GM19438 (cell line): ENCODE measurements at regions not wholly inside any gene's neighbourhood (a gene's known extent, or its start where the extent isn't known, plus 50 kb on each side); places are given as distances from the start of the nearest gene placed in this dataset.
"Not testable (repeated sequence)": the region's sequence is repeated elsewhere in the genome, so short reads cannot be mapped to it uniquely, and the experiment has no call there.

Experiments used
- ATAC-seq: cut with Tn5 transposase; IDR thresholded peaks from one replicate; pipeline ENCODE4 v1.9.1; 2021; ENCODE audit warnings: low read depth; ENCODE audit not compliant: unreplicated experiment

- ATAC-seq = no peak
These were observed 49.9 kb downstream of the ILRUN start for GRCh38 chr6:34646714-34647113.

- no peak for ATAC-seq
These were observed 50.9 kb downstream of the ILRUN start for GRCh38 chr6:34645627-34646026.

GRCh38 chr6:34644716-34645115, 51.9 kb downstream of the ILRUN start:
- no peak for ATAC-seq

GRCh38 chr6:34642427-34642826, 54.1 kb downstream of the ILRUN start:
- no peak for ATAC-seq

GRCh38 chr6:34640074-34640849, 56.3 kb downstream of the ILRUN start:
- ATAC-seq = not testable (repeated sequence)

GRCh38 chr6:34638834-34639736, 57.5 kb downstream of the ILRUN start:
- peak; percentile 60 for ATAC-seq

GRCh38 chr6:34633785-34634184, 62.8 kb downstream of the ILRUN start:
- ATAC-seq = no peak

GRCh38 chr6:34633256-34633655, 63.3 kb downstream of the ILRUN start:
- ATAC-seq = no peak

GRCh38 chr6:34630040-34630439, 66.5 kb downstream of the ILRUN start:
- ATAC-seq = no peak

- ATAC-seq = no peak
These were observed 69.3 kb downstream of the ILRUN start for GRCh38 chr6:34627296-34627695.

- no peak for ATAC-seq
These were observed 62.5 kb upstream of the SPDEF start for GRCh38 chr6:34618430-34619182.

- no peak for ATAC-seq
These were observed 61.1 kb upstream of the SPDEF start for GRCh38 chr6:34617231-34617630.

- no peak for ATAC-seq
These were observed 60.1 kb upstream of the SPDEF start for GRCh38 chr6:34616227-34616585.

- ATAC-seq = no peak
These were observed 59.6 kb upstream of the SPDEF start for GRCh38 chr6:34615574-34616226.

- ATAC-seq = no peak
These were observed 54.8 kb upstream of the SPDEF start for GRCh38 chr6:34610819-34611477.

- ATAC-seq = no peak
These were observed 52.4 kb upstream of the SPDEF start for GRCh38 chr6:34608321-34609091.

GRCh38 chr6:34606477-34607265, 50.5 kb upstream of the SPDEF start:
- no peak for ATAC-seq
